ENCODE measurements at regions not wholly inside any gene's neighbourhood (a gene's known extent, or its start where the extent isn't known, plus 50 kb on each side); places are given as distances from the start of the nearest gene placed in this dataset.

- TF ChIP-seq POLR2A (IDR thresholded peaks at IDR 0.05), result no peak
- no peak for TF ChIP-seq CTCF (IDR thresholded peaks at IDR 0.05)
Measured at GRCh38 chr12:3958534-3958933, 85.3 kb upstream of the PARP11 start.

Data from testis (tissue), 2 donors.